ENCODE measurements at regions not wholly inside any gene's neighbourhood (a gene's known extent, or its start where the extent isn't known, plus 50 kb on each side); places are given as distances from the start of the nearest gene placed in this dataset.

DNA sequence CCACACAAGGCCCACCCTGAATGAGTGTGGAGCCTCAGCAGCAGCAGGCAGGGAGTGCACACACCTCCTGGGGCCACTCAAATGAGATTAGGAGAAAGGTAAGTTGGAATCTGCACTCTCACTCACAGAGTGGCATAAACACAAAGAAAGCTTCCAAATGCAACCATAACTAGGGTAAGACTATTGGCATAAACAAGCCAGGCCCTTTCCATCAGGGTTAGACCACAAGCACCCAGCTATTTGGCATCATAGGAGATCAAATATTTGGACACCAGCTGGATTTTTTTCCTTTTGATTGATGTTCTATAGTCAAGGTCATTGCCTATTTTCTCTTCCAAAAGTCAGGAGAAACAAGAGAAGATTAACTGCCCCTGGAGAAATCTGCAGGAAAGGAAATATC is 471.5 kb downstream of the TXNL1 start:
- H3K4me3 ChIP-seq (replicated peaks in 1 of 3) = no peak overlapping the region
- H3K27me3 ChIP-seq = no peaks in the 10 kb centered on the region
- intact Hi-C loops (cut with DNase I) = no loop called here
- H3K9me3 ChIP-seq = no peaks in the 10 kb centered on the region
- TF ChIP-seq, protein P1, sequence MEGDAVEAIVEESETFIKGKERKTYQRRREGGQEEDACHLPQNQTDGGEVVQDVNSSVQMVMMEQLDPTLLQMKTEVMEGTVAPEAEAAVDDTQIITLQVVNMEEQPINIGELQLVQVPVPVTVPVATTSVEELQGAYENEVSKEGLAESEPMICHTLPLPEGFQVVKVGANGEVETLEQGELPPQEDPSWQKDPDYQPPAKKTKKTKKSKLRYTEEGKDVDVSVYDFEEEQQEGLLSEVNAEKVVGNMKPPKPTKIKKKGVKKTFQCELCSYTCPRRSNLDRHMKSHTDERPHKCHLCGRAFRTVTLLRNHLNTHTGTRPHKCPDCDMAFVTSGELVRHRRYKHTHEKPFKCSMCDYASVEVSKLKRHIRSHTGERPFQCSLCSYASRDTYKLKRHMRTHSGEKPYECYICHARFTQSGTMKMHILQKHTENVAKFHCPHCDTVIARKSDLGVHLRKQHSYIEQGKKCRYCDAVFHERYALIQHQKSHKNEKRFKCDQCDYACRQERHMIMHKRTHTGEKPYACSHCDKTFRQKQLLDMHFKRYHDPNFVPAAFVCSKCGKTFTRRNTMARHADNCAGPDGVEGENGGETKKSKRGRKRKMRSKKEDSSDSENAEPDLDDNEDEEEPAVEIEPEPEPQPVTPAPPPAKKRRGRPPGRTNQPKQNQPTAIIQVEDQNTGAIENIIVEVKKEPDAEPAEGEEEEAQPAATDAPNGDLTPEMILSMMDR (IDR thresholded peaks at IDR 0.05) = no peak
- no peak for TF ChIP-seq POLR2A (IDR thresholded peaks at IDR 0.05)
- peaks cover 13 to 28% of the 10 kb centered on the region in 2 donors for H3K4me1 ChIP-seq
- no peak for DNase-seq
- no peaks in the 10 kb centered on the region for H3K36me3 ChIP-seq
- H3K27ac ChIP-seq = no peak overlapping the region

DNA sequence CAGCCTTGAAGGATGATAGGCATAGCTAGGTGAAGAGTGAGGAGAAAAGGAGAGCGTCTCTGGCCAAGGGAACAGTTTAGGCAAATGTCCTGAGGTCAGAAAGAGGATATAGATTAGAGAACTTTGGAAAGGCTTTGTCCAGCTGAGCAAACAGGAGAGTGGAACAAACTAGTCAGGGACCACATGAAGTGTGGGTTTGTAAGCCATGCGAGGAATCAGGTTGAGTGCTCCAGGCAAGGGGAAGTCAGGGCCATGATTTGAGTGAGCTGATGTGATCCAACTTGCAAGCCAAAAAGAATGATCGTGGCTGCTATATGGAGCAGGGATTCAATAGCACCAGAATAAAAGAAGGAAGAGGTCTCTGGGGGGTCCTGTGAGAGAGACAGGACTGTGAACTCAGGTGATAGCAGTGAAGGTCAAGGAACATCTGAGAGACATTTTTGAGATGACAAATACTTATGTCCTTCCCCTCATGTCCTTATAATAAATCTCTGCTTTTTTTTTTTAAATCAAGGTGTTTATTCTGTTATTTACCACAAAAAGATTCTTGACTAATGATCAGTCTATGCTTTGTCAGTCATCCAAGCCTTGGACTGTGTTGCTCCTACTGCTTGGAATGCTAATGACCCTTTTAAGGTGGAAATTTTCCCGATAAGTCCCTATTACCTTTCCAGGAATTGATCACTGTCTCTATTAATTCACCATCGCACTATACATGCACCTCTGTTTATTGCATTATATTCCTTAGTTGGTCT is 472.6 kb downstream of the TXNL1 start:
- DNase-seq = no peak
- Histone ChIP-seq H3K4me3 (replicated peaks in 1 of 3) (no peak overlapping the region), H3K9me3 (no peaks in the 10 kb centered on the region), H3K4me1 (peaks cover 17 to 35% of the 10 kb centered on the region in 2 donors), H3K36me3 (no peaks in the 10 kb centered on the region), H3K27ac (no peak overlapping the region), H3K27me3 (no peaks in the 10 kb centered on the region)
- WGBS, 2 donors = 94% methylated on average over 5 of the region's 5 CpGs
- intact Hi-C loops (cut with DNase I) = no loop called here
- TF ChIP-seq, protein P1 (IDR thresholded peaks at IDR 0.05) = no peak
- no peak for TF ChIP-seq POLR2A (IDR thresholded peaks at IDR 0.05)

DNA sequence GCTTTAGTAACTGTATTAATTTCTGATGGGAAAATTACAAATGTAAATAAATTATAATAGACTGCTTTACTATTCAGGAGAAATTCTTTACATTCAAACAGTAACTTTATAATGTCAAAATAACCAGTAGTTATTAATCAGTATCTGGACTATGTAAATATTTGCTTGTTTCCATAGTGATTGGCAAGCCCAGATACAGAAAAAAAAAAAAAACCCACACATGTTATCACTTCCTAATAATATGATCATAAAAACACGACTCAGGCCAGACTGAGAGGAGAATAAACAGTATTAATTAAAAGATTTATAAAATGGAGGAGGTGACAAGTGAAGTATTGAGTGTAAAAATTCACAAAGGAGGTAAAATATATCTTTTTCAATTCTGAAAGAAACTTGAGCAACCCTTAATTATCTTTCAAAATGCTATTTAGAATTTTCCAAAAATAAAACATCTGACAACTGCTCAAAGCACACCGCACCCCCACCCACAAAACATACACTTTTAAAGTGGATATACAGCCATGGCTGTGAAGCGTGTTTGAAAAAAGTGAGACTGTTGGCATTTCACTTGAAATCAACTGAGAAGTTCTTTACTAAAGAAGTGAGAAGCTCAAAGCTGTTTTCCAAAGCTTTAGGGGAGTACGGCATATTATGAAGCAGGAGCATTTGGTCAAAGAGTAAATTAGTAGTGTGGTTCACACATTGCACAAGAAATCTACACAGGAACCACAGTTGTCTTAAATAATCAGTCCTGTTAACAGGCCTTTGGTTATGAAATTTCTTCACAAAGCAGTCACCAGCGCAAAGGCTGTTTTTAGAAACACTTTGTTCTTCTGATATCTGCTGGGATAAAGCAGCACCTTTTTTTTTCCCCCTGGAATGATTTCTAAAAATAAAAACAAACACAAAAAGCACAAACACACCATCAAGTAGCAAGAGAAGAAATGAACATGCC is 475.8 kb downstream of the TXNL1 start:
- H3K27ac ChIP-seq = peak overlapping the region in 1 of 3 donors; percentile 14
- no peak overlapping the region for H3K4me3 ChIP-seq (replicated peaks in 1 of 3)
- no peaks in the 10 kb centered on the region for H3K27me3 ChIP-seq
- DNase-seq = no peak
- intact Hi-C loops (cut with DNase I) = no loop called here
- H3K4me1 ChIP-seq = peaks cover 11 to 23% of the 10 kb centered on the region in 2 donors
- no peaks in the 10 kb centered on the region for H3K9me3 ChIP-seq
- WGBS, 2 donors = 67 to 76% methylated on average over 5 of the region's 5 CpGs
- no peak for TF ChIP-seq POLR2A (IDR thresholded peaks at IDR 0.05)
- TF ChIP-seq, protein P1 (IDR thresholded peaks at IDR 0.05) = no peak
- no peaks in the 10 kb centered on the region for H3K36me3 ChIP-seq

DNA sequence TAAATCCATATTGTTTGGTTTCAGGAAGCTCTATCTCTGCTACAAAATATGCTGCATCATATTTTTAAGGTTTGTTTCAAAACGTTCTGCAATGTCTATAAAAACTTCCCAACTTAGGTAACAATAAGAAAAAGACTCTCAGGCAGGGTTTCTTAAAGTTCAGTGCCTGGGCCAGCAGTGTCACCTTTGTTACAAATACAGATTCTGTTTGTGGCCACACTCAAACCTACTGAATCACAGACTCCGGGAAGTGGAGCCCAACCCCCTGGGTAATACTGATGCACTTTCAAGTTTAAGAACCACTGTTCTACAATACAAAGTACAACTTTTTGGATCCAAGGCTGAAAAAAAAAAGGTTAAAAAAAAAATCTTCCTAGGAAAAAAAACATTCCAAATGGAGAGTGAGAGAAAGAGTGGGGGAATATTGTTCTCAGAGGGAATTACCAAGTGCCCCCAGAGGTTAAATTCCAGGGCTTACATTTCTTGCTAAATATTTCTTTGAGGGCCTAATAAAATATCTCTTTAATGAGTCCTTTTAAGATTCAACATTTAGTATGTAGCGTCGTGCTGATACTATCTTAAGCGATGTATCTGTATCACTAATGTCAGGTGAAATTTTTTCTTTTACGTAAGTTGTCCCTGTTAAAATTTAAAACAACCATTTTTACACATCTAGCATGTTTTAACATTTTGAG is 476.7 kb downstream of the TXNL1 start:
- Histone ChIP-seq H3K9me3 (no peaks in the 10 kb centered on the region), H3K27me3 (no peaks in the 10 kb centered on the region), H3K4me1 (peaks cover 11 to 20% of the 10 kb centered on the region in 2 donors), H3K4me3 (replicated peaks in 1 of 3) (no peak overlapping the region), H3K27ac (no peak overlapping the region), H3K36me3 (no peaks in the 10 kb centered on the region)
- intact Hi-C loops (cut with DNase I) = no loop called here
- TF ChIP-seq POLR2A (IDR thresholded peaks at IDR 0.05) = no peak
- TF ChIP-seq, protein P1 (IDR thresholded peaks at IDR 0.05) = no peak
- 67 to 75% methylated on average over 6 of the region's 6 CpGs for WGBS, 2 donors
- DNase-seq = peak in 1 of 2 donors; percentile 21
